NCI-H82 (cell line): ENCODE measurements at regions not wholly inside any gene's neighbourhood (a gene's known extent, or its start where the extent isn't known, plus 50 kb on each side); places are given as distances from the start of the nearest gene placed in this dataset.
A peak's percentile ranks its signal among the peaks of the same experiment; 100 is the strongest.
"Not testable (repeated sequence)": the region's sequence is repeated elsewhere in the genome, so short reads cannot be mapped to it uniquely, and the experiment has no call there.

ENCODE experiments used
- DNase-seq: peaks from one replicate; lab custom pipeline; 2025; lab: John Stamatoyannopoulos, UW

DNA sequence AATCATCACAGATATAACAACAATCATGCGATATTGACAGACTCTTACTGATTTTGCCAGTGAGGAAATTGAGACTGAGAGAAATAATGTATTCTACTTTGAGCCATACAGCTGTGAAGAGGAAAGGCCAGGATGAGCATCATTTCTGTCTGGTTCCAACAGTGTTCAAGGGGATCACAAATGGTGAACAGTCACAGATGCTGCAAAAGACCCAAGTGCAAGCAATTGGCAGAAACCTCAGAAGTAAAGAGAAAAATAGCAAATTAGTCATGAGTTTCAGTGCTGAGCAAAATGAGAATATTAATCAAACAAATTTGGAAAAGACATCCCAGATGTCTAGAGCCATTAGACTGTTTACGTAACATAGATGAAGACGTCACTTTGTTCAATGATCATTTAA lies 114.1 kb downstream of the RAB38 start:
- no peak for DNase-seq

- DNase-seq = no peak
Observed at GRCh38 chr11:88059326-88059725, 115.9 kb downstream of the RAB38 start.

DNA sequence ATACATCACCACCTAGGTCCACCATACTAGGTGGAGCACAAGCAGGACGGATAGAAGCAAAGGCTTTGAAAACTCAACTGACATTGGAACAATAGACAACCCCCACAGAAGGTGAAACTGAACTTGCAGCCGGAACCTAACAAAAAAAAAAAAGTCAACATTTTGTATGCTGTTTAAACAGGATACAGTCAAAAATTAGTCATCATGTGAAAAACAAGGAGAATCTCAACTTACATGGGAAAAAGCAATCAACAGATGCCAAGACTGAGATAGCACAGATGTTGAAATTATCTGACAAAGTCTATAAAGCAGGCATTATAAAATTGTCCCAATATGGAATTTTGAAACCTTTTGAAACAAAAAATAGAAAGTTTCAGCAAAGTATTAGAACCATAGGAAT lies 123.8 kb downstream of the RAB38 start:
- no peak for DNase-seq

DNA sequence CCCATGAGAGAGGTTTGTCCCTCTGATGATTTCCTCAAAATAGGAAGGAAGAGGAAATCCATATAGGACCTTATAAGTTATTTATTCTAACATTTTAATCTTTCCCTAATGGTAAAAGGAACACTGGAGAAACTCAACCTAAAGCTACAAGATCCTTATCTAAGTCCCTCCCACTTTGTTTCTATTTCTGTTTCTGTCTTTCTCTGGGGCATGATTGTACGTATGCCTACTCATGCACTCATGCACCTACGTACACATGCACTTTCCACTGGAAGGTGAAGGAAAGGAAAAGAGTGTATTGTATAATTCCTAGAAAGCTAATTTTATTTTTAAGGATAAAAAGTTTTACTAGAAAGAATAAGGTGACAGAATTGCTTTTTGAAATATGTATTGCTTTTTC lies 125.0 kb downstream of the RAB38 start:
- DNase-seq = no peak

DNA sequence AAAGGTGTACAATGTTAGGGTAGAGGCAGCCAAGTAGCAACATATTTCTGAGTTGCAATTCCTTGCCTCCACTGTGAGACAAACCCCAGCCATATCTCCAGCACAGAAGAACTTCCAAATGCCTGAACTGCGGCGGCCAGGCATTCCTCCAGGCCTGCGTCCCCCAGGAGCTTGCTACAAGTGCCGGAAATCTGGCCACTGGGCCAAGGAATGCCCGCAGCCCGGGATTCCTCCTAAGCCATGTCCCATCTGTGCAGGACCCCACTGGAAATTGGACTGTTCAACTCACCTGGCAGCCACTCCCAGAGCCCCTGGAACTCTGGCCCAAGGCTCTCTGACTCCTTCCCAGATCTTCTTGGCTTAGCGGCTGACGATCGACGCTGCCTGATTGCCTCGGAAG lies 130.0 kb downstream of the RAB38 start:
- DNase-seq = not testable (repeated sequence)

DNA sequence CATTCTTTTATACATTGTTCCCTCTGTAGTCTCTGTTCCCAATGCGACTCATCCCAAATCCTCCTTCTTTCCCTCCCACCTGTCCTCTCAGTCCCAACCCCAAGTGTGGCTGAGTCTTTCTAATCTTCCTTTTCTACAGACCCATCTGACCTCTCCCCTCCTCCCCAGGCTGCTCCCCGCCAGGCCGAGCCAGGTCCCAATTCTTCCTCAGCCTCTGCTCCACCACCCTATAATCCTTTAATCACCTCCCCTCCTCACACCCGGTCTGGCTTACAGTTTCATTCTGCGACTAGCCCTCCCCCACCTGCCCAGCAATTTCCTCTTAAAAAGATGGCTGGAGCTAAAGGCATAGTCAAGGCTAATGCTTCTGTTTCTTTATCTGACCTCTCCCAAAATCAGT lies 130.6 kb downstream of the RAB38 start:
- DNase-seq = peak; percentile 87

- DNase-seq = no peak
Observed at GRCh38 chr11:88043149-88043548, 132.1 kb downstream of the RAB38 start.

DNA sequence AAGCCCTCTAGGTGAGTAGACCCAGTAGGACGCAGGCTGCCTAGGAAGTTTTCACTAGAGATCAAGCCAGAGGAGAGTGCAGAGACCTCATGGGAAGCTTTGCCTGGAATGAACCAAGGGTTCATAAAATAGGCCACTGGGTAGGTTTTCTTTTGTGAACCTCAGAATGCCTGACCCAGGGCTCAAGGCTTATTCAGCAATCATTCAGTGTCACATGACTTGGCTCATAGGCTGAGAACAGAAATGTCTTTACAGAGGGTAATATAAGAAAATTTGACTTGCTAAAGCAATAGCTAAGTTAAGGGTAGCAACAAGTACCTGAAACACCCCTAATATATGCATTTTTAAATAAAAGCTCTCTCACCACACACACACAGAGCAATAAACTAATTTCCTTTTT lies 132.6 kb downstream of the RAB38 start:
- DNase-seq = no peak

GRCh38 chr11:88042238-88042637 lies 133.0 kb downstream of the RAB38 start:
- DNase-seq = no peak

DNA sequence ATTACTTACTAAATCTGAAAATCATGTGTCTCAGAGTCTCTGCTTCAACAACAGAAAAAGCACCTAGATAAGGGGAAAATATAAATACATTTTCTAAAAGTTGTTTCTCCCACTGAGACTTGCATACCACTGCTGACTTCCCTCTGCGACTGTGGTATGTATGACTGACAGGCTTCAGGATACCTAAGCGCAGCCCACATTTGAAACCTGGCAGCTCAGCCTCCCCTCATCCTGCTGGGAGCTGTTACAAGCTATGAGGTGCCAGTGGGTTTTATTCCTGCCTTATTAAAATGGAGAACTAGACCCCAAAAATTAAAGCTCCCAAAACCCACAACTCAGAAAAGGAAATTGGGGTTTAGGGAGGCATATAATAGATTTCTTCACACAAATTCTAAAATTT lies 133.6 kb downstream of the RAB38 start:
- DNase-seq = no peak

- peak; percentile 15 for DNase-seq
Observed at GRCh38 chr11:88040148-88040496, 135.1 kb downstream of the RAB38 start.

- no peak for DNase-seq
Observed at GRCh38 chr11:88039476-88040147, 135.6 kb downstream of the RAB38 start.

DNA sequence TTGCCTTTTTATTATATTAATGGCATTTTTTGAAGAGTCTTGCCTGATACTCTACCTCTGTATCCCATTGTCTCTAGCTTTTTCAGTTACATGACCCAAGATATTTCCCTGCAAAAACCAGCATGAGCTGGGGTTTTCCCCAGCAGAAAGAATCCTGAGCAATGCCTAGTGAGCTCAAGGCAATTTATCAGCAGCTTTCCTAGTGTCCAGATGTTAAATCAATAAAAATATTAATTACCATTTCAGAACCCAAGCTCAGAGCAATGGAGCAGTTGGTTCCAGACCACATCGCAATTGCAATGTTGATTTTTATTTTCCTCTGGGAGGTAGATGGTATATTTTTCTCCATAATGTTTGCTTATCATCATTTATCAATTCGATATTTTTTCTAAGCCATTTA lies 137.2 kb downstream of the RAB38 start:
- no peak for DNase-seq

- no peak for DNase-seq
Observed at GRCh38 chr11:88036701-88037100, 138.5 kb downstream of the RAB38 start.

GRCh38 chr11:88035271-88035670 lies 140.0 kb downstream of the RAB38 start:
- DNase-seq = no peak

GRCh38 chr11:88017666-88018065 lies 157.6 kb downstream of the RAB38 start:
- DNase-seq = no peak

GRCh38 chr11:88016392-88017170 lies 158.7 kb downstream of the RAB38 start:
- peak; percentile 90 for DNase-seq

- DNase-seq = no peak
Observed at GRCh38 chr11:88015170-88015569, 160.1 kb downstream of the RAB38 start.

DNA sequence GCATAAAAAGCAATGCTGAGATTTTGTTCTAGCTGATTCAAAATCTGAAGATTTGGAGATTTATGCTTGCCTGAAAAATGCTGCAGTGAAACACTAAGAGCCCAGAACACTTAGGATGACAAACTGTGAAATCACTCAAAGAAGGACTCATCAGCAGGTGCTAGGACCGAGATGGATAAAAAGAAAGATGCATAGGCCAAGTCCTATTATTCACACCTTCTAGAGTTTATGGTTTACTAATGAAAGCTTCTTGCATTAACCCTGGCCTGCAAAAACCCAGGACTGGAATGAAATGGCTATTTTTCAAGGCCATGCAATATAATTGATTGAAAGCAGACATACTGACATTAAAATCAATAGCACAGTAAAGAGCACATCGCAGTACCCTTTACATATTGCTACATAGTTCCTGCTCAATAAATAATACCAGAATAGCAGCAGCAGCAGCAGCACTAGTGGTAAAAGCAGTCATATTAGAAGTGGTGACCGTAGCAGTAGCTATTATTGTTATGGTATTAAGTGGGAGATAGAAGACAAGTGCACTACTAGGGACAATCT lies 161.7 kb downstream of the RAB38 start:
- DNase-seq = no peak

DNA sequence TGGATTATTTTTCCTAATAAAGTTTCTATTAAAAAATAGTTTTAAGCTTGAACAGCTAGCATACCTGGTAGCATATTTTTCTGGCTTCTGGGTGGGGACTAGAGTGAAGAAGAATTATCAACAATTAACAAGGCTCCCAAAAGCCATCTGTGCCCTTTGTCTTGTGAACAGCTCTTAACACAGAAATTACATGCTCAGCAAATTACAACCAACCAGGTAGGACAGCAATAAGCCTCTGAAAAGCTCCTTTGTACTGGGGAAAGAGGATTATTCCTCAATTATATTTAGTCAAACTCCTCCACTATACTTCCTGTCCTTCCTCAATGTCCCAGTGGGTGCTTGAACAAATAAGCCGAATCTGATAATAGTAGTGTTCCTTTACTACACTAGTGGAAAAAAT lies 162.8 kb downstream of the RAB38 start:
- peak; percentile 60 for DNase-seq

GRCh38 chr11:87976009-87976408 lies 199.2 kb downstream of the RAB38 start:
- DNase-seq = no peak

GRCh38 chr11:87974797-87975196 lies 200.4 kb downstream of the RAB38 start:
- peak; percentile 22 for DNase-seq

DNA sequence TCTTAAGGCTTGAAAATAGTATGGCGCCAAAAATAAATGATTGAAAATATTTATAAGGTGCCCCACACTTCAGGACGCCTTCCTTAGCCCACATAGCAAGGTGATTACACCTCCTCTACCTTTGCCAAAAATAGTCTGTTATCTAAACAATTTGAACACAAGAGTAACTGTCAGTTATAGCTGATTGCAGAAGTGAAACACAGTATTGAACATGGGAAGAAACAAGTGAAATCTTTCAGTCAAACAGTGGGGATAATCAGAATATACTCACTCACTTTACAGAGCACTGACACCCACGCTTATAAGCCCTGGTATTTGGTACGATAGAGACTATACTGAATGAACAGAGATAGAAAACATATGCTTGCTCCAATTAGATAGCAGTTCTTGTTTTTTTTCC lies 203.1 kb downstream of the RAB38 start:
- DNase-seq = no peak

- no peak for DNase-seq
Observed at GRCh38 chr11:87971354-87971753, 203.9 kb downstream of the RAB38 start.
